ENCODE measurements at regions not wholly inside any gene's neighbourhood (a gene's known extent, or its start where the extent isn't known, plus 50 kb on each side); places are given as distances from the start of the nearest gene placed in this dataset.

DNA sequence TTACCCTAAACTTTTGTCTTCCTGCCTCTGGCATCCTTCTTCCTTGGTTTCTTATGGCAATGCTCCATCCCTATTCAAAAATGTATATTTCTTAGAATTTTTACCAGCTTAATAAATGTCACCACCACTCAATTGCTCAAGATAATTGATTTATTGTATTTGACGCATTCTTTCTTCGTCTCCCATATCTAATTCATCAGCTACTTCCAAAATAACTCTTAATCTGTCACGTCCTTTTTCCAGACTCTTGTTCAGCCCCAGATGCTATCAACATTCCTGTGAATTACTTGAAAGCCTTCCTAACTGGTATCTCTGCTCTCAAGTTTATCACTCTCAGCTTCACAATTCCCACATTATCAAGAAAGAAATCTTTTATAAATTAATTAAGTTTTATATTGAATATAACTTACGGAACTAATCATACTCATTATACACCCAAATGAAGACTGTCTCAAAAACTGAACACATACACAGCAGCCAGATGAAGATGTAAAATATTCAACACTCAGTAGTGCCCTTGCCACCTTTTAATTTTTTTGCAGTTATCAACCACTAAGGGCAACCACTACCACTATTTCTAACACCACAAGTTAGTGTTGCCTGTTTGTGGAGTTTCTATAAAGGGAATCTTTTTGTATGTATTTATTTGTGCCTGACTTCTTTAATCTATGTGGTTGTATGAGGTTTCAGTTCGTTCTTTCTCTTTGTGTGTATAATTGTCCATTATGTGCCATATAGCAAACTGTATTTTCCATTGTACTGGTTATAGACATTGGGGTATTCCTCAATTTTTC is 2295.4 kb downstream of the PCDH9 start:
- Histone ChIP-seq H3K27me3 (ENCODE audit: control insufficient read depth, insufficient read depth, low read length) (no peaks in the 10 kb centered on the region), H2AFZ (no peak overlapping the region), H3K4me3 (ENCODE audit: low read depth, low read length) (no peak overlapping the region), H3K9ac (no peak overlapping the region), H3K4me2 (ENCODE audit: low read length) (no peak overlapping the region), H3K4me1 (no peaks in the 10 kb centered on the region), H3K9me3 (ENCODE audit: control insufficient read depth, low read length) (no peaks in the 10 kb centered on the region), H3K36me3 (ENCODE audit: control insufficient read depth, insufficient read depth, low read length) (no peaks in the 10 kb centered on the region), H3K79me2 (no peaks in the 10 kb centered on the region), H3K27ac (no peak overlapping the region)
- TF ChIP-seq, protein P1, sequence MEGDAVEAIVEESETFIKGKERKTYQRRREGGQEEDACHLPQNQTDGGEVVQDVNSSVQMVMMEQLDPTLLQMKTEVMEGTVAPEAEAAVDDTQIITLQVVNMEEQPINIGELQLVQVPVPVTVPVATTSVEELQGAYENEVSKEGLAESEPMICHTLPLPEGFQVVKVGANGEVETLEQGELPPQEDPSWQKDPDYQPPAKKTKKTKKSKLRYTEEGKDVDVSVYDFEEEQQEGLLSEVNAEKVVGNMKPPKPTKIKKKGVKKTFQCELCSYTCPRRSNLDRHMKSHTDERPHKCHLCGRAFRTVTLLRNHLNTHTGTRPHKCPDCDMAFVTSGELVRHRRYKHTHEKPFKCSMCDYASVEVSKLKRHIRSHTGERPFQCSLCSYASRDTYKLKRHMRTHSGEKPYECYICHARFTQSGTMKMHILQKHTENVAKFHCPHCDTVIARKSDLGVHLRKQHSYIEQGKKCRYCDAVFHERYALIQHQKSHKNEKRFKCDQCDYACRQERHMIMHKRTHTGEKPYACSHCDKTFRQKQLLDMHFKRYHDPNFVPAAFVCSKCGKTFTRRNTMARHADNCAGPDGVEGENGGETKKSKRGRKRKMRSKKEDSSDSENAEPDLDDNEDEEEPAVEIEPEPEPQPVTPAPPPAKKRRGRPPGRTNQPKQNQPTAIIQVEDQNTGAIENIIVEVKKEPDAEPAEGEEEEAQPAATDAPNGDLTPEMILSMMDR (IDR thresholded peaks at IDR 0.05) = no peak

DNA sequence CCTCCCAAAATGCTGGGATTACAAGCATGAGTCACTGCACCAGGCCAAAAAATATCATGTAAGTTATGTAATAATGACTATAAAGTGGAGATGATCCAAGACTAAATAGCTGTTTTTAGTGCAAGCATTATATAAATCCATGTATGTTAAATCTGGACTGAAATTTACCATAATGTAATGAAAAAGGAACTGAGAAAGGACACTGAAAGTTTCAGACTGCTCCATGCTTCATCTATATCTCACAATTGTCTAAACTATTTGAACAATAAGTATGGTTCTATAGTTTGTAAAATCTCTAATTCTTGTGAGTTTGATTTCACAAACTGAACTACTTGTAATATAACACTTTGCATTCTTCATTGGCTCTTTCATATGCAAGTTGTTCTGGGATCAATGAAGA is 2299.5 kb downstream of the PCDH9 start:
- H3K4me1 ChIP-seq = no peaks in the 10 kb centered on the region
- H3K9me3 ChIP-seq (ENCODE audit: control insufficient read depth, low read length) = no peaks in the 10 kb centered on the region

DNA sequence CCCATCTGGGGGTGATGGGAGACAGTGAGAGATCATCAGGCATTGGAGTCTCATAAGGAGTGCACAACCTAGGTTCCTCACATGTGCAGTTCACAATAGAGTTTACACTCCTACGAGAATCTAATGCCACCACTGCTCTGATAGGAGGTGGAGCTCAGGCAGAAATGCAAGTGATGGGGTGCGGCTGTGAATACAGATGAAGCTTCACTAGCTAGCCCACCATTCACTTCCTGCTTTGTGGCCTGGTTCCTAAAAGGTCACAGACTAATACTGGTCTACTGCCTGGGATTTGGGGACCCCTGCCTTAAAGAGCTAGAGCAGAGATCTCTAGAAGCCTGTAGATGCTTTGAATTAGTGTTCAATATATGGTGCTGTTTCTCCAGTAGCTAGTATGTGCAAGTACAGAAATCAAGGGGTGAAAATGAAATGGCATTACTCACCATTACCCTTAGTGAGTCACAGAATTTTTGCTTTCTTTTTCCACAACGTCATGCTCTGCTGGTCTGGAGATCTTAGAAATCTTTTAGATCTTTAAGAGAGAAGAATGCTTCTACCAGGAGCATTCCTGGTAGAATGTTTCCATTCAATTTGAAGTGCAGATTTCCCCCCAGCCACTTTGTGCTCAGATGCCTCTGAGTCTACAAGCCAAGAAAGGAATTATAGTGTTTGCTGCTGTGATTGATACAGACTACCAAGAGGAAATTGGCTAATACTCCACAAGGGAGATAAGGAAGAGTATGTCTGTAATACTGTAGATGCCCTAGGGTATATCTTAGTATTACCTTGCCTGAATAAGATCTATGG is 2301.2 kb downstream of the PCDH9 start:
- Histone ChIP-seq H3K4me2 (ENCODE audit: low read length) (no peak overlapping the region), H3K36me3 (ENCODE audit: control insufficient read depth, insufficient read depth, low read length) (no peaks in the 10 kb centered on the region), H3K9ac (no peak overlapping the region), H3K4me1 (no peaks in the 10 kb centered on the region), H3K27ac (no peak overlapping the region), H3K9me3 (ENCODE audit: control insufficient read depth, low read length) (no peaks in the 10 kb centered on the region), H3K4me3 (ENCODE audit: low read depth, low read length) (no peak overlapping the region), H3K27me3 (ENCODE audit: control insufficient read depth, insufficient read depth, low read length) (no peaks in the 10 kb centered on the region), H3K79me2 (no peaks in the 10 kb centered on the region), H2AFZ (no peak overlapping the region)
- TF ChIP-seq, protein P1 (IDR thresholded peaks at IDR 0.05) = no peak

More for the DNA sequence above, 2299.5 kb downstream of the PCDH9 start:
- Histone ChIP-seq H3K4me2 (ENCODE audit: low read length) (no peak overlapping the region), H3K9ac (no peak overlapping the region), H2AFZ (no peak overlapping the region), H3K36me3 (ENCODE audit: control insufficient read depth, insufficient read depth, low read length) (no peaks in the 10 kb centered on the region), H3K27ac (no peak overlapping the region), H3K79me2 (no peaks in the 10 kb centered on the region), H3K4me3 (ENCODE audit: low read depth, low read length) (no peak overlapping the region), H3K27me3 (ENCODE audit: control insufficient read depth, insufficient read depth, low read length) (no peaks in the 10 kb centered on the region)
- TF ChIP-seq, protein P1 (IDR thresholded peaks at IDR 0.05) = no peak

DNA sequence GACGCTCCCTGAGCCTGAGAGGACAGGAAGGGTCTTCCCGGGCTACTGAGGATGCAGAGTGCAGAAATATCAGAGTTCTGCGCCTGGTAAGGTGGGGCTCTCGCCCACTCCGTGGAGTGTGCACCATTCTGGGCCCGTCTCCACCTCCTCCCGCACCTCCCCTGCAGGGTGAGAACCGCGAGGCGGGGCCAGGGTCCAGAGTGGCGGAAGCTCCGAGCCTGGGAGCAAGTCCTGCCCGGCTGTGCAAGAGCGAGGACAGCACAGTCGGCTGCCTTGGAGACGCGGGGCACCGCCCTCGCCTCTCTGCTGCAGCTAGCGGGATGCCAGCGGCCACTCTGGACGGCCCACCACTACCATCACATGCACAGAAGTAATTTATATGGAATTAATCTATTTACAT is 2304.4 kb downstream of the PCDH9 start:
- no peaks in the 10 kb centered on the region for H3K9me3 ChIP-seq (ENCODE audit: control insufficient read depth, low read length)
- H3K4me3 ChIP-seq (ENCODE audit: low read depth, low read length) = no peak overlapping the region
- no peak overlapping the region for H2AFZ ChIP-seq
- no peak overlapping the region for H3K9ac ChIP-seq
- no peaks in the 10 kb centered on the region for H3K79me2 ChIP-seq
- no peak overlapping the region for H3K4me2 ChIP-seq (ENCODE audit: low read length)
- H3K27ac ChIP-seq = no peak overlapping the region
- TF ChIP-seq, protein P1 (IDR thresholded peaks at IDR 0.05) = no peak
- no peaks in the 10 kb centered on the region for H3K36me3 ChIP-seq (ENCODE audit: control insufficient read depth, insufficient read depth, low read length)
- no peaks in the 10 kb centered on the region for H3K4me1 ChIP-seq
- H3K27me3 ChIP-seq (ENCODE audit: control insufficient read depth, insufficient read depth, low read length) = no peaks in the 10 kb centered on the region

All from parathyroid adenoma (tissue), 2 donors.